ENCODE measurements at regions not wholly inside any gene's neighbourhood (a gene's known extent, or its start where the extent isn't known, plus 50 kb on each side); places are given as distances from the start of the nearest gene placed in this dataset.

- TF ChIP-seq CTCF (IDR thresholded peaks at IDR 0.05), result no peak
These were observed 743.2 kb upstream of the CDH10 start for GRCh38 chr5:25387953-25388352.

- no peak for TF ChIP-seq CTCF (IDR thresholded peaks at IDR 0.05)
These were observed 718.0 kb upstream of the CDH10 start for GRCh38 chr5:25362799-25363198.

- no peak for TF ChIP-seq CTCF (IDR thresholded peaks at IDR 0.05)
These were observed 714.1 kb upstream of the CDH10 start for GRCh38 chr5:25358919-25359318.

GRCh38 chr5:25357605-25358004 is 712.8 kb upstream of the CDH10 start:
- TF ChIP-seq CTCF (IDR thresholded peaks at IDR 0.05), result no peak

GRCh38 chr5:25349746-25350145 is 705.0 kb upstream of the CDH10 start:
- no peak for TF ChIP-seq CTCF (IDR thresholded peaks at IDR 0.05)

- TF ChIP-seq CTCF (IDR thresholded peaks at IDR 0.05), result no peak
These were observed 700.5 kb upstream of the CDH10 start for GRCh38 chr5:25345240-25345771.

- no peak for TF ChIP-seq CTCF (IDR thresholded peaks at IDR 0.05)
These were observed 694.8 kb upstream of the CDH10 start for GRCh38 chr5:25339541-25339940.

GRCh38 chr5:25334350-25334749 is 689.6 kb upstream of the CDH10 start:
- no peak for TF ChIP-seq CTCF (IDR thresholded peaks at IDR 0.05)

Data from LNCAP (cell line).